ENCODE measurements at regions not wholly inside any gene's neighbourhood (a gene's known extent, or its start where the extent isn't known, plus 50 kb on each side); places are given as distances from the start of the nearest gene placed in this dataset.
"Not testable (repeated sequence)": the region's sequence is repeated elsewhere in the genome, so short reads cannot be mapped to it uniquely, and the experiment has no call there.

- not testable (repeated sequence) for DNase-seq
Measured at GRCh38 chr1:22336696-22337545, 114.7 kb upstream of the ZBTB40 start.

GRCh38 chr1:22338071-22338765 lies 113.4 kb upstream of the ZBTB40 start:
- no peak for DNase-seq

- DNase-seq = no peak
Measured at GRCh38 chr1:22339237-22339636, 112.4 kb upstream of the ZBTB40 start.

GRCh38 chr1:22340066-22340465 lies 111.6 kb upstream of the ZBTB40 start:
- no peak for DNase-seq

GRCh38 chr1:22340873-22341272 lies 110.8 kb upstream of the ZBTB40 start:
- no peak for DNase-seq

GRCh38 chr1:22341791-22342605 lies 109.7 kb upstream of the ZBTB40 start:
- DNase-seq = no peak

- no peak for DNase-seq
Measured at GRCh38 chr1:22342734-22343191, 108.9 kb upstream of the ZBTB40 start.

- DNase-seq = no peak
Measured at GRCh38 chr1:22343456-22344328, 108.0 kb upstream of the ZBTB40 start.

GRCh38 chr1:22344329-22344630 lies 107.4 kb upstream of the ZBTB40 start:
- DNase-seq = no peak

- no peak for DNase-seq
Measured at GRCh38 chr1:22344851-22345560, 106.6 kb upstream of the ZBTB40 start.

- no peak for DNase-seq
Measured at GRCh38 chr1:22347854-22348760, 103.5 kb upstream of the ZBTB40 start.

GRCh38 chr1:22349362-22350043 lies 102.1 kb upstream of the ZBTB40 start:
- no peak for DNase-seq

- DNase-seq = no peak
Measured at GRCh38 chr1:22350171-22350923, 101.3 kb upstream of the ZBTB40 start.

- DNase-seq = no peak
Measured at GRCh38 chr1:22350924-22351767, 100.5 kb upstream of the ZBTB40 start.

GRCh38 chr1:22351768-22352080 lies 99.9 kb upstream of the ZBTB40 start:
- no peak for DNase-seq

- no peak for DNase-seq
Measured at GRCh38 chr1:22352355-22352754, 99.3 kb upstream of the ZBTB40 start.

- no peak for DNase-seq
Measured at GRCh38 chr1:22352896-22353295, 98.8 kb upstream of the ZBTB40 start.

- no peak for DNase-seq
Measured at GRCh38 chr1:22359427-22359826, 92.2 kb upstream of the ZBTB40 start.

Data from activated effector memory CD4-positive, alpha-beta T cell treated with anti-CD3 and anti-CD28 coated beads, Interleukin-2, amount 50 U/mL, for 16 hours (primary cell).